Brain microvascular endothelial cell (primary cell): ENCODE measurements at regions not wholly inside any gene's neighbourhood (a gene's known extent, or its start where the extent isn't known, plus 50 kb on each side); places are given as distances from the start of the nearest gene placed in this dataset.

Experiments
- DNase-seq: peaks from one replicate; pipeline ENCODE4 v3.0.0-alpha.2; 2020
- H3K27ac ChIP-seq: fragments of 250-450 bp; sonication (Bioruptor Pico); 2 replicates; pipeline ENCODE4 v1.5.1; 2020; ENCODE audit warnings: mild to moderate bottlenecking, moderate library complexity
- H3K27me3 ChIP-seq: fragments of 250-450 bp; sonication (Bioruptor Pico); replicated peaks from 2 replicates; pipeline ENCODE4 v1.5.1; 2020; ENCODE audit warnings: mild to moderate bottlenecking
- H3K36me3 ChIP-seq: fragments of 250-450 bp; sonication (Bioruptor Pico); replicated peaks from 2 replicates; pipeline ENCODE4 v1.5.1; 2020; ENCODE audit warnings: mild to moderate bottlenecking
- H3K4me3 ChIP-seq: 2 replicates; pipeline ENCODE4 v1.5.1; 2011; ENCODE audit warnings: low read depth, mild to moderate bottlenecking, control low read depth, low read length, moderate library complexity
- in situ Hi-C: cut with HindIII; loops from 2 replicates; pipeline ENCODE4 v1.10.0; 2017; ENCODE audit warnings: low sequenced_read_pairs, low pct_ligation_motif_present
- TF ChIP-seq, protein P1 (sequence below): IDR thresholded peaks from 2 replicates; pipeline ENCODE4 v1.5.1; 2011; ENCODE audit warnings: low read depth, mild to moderate bottlenecking, moderate library complexity, low read length, control low read depth, inconsistent platforms; ENCODE audit errors: missing control alignments

DNA sequence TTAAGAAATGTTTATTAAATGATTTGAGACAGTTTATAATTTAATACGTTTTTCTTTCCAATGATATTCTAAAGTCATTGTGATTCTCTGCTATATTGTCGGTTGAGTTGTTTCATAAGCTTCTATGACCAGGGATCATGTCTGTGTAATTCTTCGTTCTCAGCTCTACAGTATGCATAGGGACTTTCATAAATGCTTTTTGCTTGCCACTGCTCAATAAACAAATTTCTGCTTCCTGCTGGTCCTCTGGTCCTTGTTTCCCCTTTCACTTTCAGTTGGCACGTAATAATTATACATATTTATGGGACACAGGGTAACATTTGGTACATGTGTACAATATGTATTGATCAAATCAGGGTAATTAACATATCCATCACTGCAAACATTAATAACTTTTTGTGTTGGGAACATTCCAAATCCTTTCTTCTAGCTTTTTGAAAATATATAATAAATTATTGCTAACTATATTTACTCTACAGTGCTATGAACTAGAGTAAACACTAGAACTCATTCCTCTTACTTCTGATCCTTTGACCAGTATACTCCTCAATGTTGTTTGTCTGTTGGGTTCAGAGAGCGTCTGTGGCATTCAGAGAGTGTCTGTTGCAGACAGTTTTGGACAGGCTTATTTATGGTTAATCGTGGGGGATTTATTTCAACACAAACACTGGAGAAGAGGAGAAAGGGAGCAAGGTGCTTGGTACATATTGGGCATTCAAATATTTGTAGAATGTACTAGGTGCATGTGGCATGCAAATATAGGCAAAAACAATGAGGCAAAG lies 68.3 kb upstream of the SPANXB1 start:
- DNase-seq: no peak
- H3K27me3 ChIP-seq: no peaks in the 10 kb centered on the region
- no peaks in the 10 kb centered on the region for H3K36me3 ChIP-seq
- no peak overlapping the region for H3K27ac ChIP-seq
- TF ChIP-seq, protein P1, sequence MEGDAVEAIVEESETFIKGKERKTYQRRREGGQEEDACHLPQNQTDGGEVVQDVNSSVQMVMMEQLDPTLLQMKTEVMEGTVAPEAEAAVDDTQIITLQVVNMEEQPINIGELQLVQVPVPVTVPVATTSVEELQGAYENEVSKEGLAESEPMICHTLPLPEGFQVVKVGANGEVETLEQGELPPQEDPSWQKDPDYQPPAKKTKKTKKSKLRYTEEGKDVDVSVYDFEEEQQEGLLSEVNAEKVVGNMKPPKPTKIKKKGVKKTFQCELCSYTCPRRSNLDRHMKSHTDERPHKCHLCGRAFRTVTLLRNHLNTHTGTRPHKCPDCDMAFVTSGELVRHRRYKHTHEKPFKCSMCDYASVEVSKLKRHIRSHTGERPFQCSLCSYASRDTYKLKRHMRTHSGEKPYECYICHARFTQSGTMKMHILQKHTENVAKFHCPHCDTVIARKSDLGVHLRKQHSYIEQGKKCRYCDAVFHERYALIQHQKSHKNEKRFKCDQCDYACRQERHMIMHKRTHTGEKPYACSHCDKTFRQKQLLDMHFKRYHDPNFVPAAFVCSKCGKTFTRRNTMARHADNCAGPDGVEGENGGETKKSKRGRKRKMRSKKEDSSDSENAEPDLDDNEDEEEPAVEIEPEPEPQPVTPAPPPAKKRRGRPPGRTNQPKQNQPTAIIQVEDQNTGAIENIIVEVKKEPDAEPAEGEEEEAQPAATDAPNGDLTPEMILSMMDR: no peak
- H3K4me3 ChIP-seq: no peak overlapping the region
- in situ Hi-C loops: no loop called here

DNA sequence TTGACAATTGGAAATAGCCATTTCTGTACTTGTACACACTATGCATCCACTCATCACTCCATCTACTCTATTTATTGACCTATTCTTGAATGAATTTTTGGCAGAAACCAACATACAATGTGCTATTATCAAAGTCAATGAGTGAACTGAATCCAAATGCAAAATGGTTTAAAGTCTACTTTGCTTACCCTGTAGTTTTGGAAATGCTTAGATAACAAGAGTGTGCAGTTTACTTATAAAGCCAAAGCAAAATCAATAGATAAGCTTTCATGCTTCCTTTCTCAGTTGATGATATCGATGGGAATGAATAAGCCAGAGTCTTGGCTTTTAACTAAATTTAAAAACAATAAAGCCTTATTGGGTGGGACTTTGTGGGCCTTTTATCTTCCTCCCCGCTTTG lies 58.9 kb upstream of the SPANXB1 start:
- DNase-seq: no peak
- H3K27me3 ChIP-seq: no peaks in the 10 kb centered on the region
- no peaks in the 10 kb centered on the region for H3K36me3 ChIP-seq
- TF ChIP-seq, protein P1: no peak
- no peak overlapping the region for H3K4me3 ChIP-seq
- H3K27ac ChIP-seq: no peak overlapping the region
- in situ Hi-C loops: no loop called here

DNA sequence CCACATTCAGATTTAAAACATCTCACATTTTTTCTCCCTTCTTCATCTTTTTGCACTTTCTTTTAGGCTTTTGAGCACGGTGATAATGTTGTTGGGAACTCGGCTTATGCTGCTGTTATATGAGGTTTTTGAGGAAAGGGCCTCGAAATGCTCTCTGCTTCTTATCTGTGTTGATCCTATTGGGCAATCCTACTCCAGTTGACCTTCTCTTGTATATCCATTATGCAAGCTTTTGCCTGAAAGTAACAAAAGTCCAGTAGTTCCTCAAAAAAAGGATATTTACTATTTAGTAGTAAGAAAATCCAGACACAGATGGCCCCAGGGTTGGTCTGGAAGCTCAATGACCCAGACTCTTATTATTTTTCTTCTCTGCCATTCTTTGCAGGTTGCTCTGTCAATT lies 57.7 kb upstream of the SPANXB1 start:
- TF ChIP-seq, protein P1: no peak
- no peak for DNase-seq
- no peaks in the 10 kb centered on the region for H3K27me3 ChIP-seq
- H3K4me3 ChIP-seq: no peak overlapping the region
- in situ Hi-C loops: no loop called here
- H3K27ac ChIP-seq: no peak overlapping the region
- H3K36me3 ChIP-seq: no peaks in the 10 kb centered on the region

DNA sequence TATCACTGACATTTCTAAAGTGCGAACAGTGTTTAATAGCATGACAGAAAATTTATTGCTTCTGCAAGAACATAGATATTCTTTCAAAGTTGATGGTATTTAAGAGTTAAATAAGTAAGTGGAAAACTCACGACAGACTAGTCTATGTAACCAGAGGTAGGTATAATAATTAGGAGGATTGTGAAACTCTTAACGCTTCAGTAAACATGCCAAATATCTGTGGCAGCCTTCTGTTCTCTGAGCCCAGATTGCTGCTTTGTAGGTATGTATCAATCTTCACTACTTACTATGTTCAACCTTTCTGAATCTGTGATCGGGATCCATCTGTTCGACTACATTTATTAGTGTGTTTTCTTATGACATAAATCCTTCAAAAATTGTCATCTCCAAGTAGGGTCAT lies 53.6 kb upstream of the SPANXB1 start:
- Histone ChIP-seq H3K27ac (no peak overlapping the region), H3K4me3 (no peak overlapping the region), H3K27me3 (no peaks in the 10 kb centered on the region), H3K36me3 (no peaks in the 10 kb centered on the region)
- in situ Hi-C loops: no loop called here
- no peak for DNase-seq
- TF ChIP-seq, protein P1: no peak

DNA sequence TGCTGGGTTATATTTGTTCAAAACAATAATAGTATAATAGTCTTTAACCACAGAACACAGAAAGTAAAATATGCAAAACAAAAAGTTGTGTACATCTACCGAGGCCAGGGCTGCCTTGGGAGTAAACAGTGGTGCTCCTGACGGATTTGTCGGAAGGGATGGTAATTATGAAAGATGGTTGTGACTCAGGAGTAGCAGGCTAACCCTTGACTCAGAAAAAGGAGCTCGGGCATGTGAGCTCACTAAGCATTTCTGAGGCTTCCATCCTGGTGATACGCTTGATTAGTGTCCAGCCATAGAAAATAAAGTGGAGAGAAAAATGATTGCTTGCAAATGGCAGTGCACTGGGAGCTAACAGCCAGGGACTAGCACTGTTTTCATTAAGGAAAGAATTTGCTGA lies 53.2 kb upstream of the SPANXB1 start:
- no peak for DNase-seq
- in situ Hi-C loops: no loop called here
- Histone ChIP-seq H3K27ac (no peak overlapping the region), H3K4me3 (no peak overlapping the region), H3K36me3 (no peaks in the 10 kb centered on the region), H3K27me3 (no peaks in the 10 kb centered on the region)
- TF ChIP-seq, protein P1: no peak
